ENCODE measurements at regions not wholly inside any gene's neighbourhood (a gene's known extent, or its start where the extent isn't known, plus 50 kb on each side); places are given as distances from the start of the nearest gene placed in this dataset.

DNA sequence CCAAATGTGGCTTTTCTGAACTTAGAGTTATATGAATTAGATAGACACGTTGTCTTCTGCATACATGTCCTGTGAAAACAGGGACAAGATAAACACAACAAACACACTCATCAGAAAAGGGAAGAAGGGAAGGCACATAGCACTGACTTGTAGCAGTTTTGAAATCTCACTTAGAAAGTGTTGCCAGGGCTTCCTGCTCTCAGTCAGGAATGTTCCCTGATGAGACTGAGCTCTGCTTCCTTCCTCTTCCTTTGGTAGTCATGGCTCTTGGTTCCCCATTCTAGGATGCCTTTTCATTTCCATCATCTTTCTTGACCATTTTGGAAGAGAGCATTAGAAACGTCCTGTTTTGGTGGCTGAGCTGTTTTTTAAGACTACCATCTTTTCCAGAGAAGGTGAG, 233.8 kb upstream of the LYZL1 start:
- Mint-ChIP-seq H3K4me3 (no peak overlapping the region), H3K27me3 (no peaks in the 10 kb centered on the region), H3K4me1 (no peaks in the 10 kb centered on the region), H3K9me3 (no peaks in the 10 kb centered on the region), H3K36me3 (no peaks in the 10 kb centered on the region), H3K27ac (no peak overlapping the region)
- no peak for ATAC-seq

DNA sequence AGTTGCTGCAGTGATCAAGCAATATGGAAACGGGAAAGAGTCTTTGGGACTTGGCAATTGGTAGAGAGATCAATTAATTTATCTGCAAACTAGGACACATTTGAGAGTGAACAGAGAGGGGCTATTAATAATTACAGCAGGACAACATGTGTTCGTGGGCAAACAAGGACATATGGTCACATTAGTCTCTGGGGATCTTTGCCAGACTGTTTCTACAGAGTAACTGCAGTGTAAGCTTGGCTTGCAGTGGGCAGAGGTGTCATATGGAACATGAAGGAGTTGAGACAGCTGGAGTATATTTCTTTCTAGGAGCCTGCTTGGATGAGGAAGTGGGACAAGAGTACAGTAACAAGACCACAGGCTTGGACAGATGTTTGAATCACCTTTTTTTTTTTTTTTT, 232.1 kb upstream of the LYZL1 start:
- no peaks in the 10 kb centered on the region for H3K9me3 Mint-ChIP-seq
- no peaks in the 10 kb centered on the region for H3K4me1 Mint-ChIP-seq
- no peaks in the 10 kb centered on the region for H3K36me3 Mint-ChIP-seq
- ATAC-seq: no peak
- H3K27me3 Mint-ChIP-seq: no peaks in the 10 kb centered on the region
- no peak overlapping the region for H3K4me3 Mint-ChIP-seq
- H3K27ac Mint-ChIP-seq: no peak overlapping the region

DNA sequence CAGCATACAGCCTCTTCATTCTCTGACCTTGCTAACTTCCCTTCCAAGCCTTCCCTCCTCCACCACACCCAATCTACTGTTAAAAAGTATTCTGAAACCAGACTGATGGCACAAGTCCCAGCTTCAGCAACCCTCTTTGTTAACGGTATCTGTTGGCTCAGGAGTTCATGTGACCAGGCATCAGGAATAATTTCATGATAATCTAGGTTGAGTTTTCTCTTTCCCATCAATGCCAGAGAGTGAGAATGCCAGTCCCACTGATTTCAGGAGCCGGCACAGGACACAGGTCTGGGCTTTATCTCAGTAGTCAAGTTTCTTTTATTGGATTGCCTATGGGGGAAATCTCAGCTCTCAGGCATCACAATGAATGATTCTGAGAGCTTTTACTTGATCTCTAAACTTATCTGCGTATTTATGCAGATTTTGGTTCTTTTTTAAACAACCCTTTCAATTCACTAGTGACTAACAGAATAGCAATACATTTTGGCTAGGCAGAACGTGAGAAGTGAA, 231.0 kb upstream of the LYZL1 start:
- no peak for ATAC-seq
- no peaks in the 10 kb centered on the region for H3K27me3 Mint-ChIP-seq
- H3K36me3 Mint-ChIP-seq: no peaks in the 10 kb centered on the region
- no peaks in the 10 kb centered on the region for H3K4me1 Mint-ChIP-seq
- no peak overlapping the region for H3K4me3 Mint-ChIP-seq
- no peak overlapping the region for H3K27ac Mint-ChIP-seq
- H3K9me3 Mint-ChIP-seq: no peaks in the 10 kb centered on the region

DNA sequence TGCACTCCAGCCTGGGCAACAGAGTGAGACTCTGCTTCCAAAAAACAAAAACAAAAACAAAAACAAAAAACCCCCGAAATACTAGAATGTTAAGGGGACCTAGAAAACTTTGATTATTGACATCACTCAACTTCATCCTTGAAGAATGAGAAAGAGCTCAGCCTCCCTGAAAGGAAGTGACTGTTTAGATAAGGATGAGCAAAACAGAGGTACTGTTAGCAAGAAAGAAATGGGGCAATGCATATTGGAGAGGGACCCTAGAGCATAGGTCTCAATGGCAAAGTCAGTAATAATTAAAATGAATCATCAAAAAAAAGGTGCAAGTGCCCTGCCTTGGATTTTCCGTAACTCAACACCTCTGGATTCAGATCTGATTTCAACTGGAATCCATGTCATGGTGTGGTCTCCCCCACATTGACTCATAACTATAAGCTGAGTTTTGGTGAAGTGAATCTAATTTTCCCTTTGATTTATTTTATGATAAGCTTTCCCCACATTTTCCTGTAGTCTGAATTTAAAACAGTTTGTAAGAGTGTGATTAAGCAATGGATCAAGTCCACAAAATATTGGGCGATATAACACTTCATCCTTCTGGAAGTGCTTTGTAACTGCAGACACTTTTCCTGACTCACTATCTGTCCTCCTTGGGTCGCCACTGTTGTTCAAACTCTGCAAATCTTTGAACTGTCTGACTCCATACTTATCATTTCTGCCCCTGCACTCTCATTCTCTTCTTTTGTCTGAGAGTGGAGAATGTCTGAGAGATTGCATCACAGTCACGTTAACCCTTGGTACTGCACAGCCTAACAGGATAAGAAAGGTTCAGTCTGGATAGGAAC, 224.8 kb upstream of the LYZL1 start:
- Mint-ChIP-seq H3K9me3 (no peaks in the 10 kb centered on the region), H3K27ac (no peak overlapping the region), H3K36me3 (no peaks in the 10 kb centered on the region), H3K4me1 (no peaks in the 10 kb centered on the region), H3K4me3 (no peak overlapping the region), H3K27me3 (no peaks in the 10 kb centered on the region)
- no peak for ATAC-seq

DNA sequence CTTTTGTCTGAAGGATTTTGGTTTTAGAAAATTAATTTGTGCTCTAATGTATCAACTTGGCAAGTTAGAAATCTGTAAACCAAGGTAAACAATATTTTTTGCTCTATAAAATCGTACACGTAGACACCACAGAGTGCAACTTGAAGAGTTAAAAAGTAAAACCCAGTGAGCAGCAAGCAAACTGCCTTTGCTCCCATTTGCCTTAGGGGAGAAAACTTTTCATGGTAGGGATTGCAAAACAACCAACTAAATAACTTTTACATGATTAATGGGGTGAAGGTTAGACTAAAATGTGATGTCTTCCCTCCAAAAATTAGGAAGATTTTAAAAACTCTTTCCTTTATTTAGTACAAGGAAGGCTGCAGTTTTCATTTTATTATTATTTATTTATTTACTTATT, 224.2 kb upstream of the LYZL1 start:
- no peaks in the 10 kb centered on the region for H3K4me1 Mint-ChIP-seq
- no peak for ATAC-seq
- H3K36me3 Mint-ChIP-seq: no peaks in the 10 kb centered on the region
- H3K27ac Mint-ChIP-seq: no peak overlapping the region
- H3K4me3 Mint-ChIP-seq: no peak overlapping the region
- no peaks in the 10 kb centered on the region for H3K9me3 Mint-ChIP-seq
- no peaks in the 10 kb centered on the region for H3K27me3 Mint-ChIP-seq

DNA sequence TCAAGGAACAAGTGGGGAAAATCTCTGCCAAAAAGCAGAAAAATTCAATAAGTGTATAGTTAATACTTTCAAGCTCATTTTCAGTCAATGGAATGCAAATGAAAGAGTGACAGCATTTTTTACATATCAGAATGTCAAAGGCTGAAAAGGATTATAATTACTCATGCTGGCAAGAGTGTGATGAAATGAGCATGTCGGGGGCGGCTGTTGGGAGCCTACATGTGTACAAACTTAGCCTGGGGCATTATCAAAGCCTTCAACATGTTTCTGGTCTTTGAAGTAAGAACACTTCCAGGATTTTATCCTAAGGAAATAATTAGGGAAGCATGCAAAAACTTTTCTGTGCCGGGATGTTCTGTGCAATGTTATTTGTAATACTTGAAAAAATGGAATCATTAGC, 221.7 kb upstream of the LYZL1 start:
- no peak for ATAC-seq
- no peak overlapping the region for H3K4me3 Mint-ChIP-seq
- H3K27me3 Mint-ChIP-seq: no peaks in the 10 kb centered on the region
- H3K36me3 Mint-ChIP-seq: no peaks in the 10 kb centered on the region
- H3K9me3 Mint-ChIP-seq: no peaks in the 10 kb centered on the region
- H3K27ac Mint-ChIP-seq: no peak overlapping the region
- no peaks in the 10 kb centered on the region for H3K4me1 Mint-ChIP-seq

DNA sequence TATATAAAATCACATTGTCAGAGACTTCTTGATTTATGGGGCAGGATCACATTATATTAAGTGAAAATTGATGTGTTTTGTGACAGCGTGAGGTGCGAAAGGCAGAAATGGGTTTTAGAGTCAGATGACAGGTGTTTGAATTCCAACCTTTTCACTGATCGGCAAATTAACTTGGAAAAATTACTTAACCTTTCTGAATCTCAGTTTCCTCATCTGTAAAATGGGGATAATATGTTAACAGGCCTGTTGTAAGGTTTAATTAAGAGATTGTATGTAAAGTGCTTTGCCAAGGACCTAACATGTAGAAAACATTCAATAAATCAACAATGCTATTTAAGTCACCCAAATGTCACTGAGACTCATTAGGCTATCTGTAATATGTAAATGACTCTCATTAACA, 221.2 kb upstream of the LYZL1 start:
- Mint-ChIP-seq H3K4me1 (no peaks in the 10 kb centered on the region), H3K9me3 (no peaks in the 10 kb centered on the region), H3K36me3 (no peaks in the 10 kb centered on the region), H3K27me3 (no peaks in the 10 kb centered on the region), H3K27ac (no peak overlapping the region), H3K4me3 (no peak overlapping the region)
- ATAC-seq: no peak

DNA sequence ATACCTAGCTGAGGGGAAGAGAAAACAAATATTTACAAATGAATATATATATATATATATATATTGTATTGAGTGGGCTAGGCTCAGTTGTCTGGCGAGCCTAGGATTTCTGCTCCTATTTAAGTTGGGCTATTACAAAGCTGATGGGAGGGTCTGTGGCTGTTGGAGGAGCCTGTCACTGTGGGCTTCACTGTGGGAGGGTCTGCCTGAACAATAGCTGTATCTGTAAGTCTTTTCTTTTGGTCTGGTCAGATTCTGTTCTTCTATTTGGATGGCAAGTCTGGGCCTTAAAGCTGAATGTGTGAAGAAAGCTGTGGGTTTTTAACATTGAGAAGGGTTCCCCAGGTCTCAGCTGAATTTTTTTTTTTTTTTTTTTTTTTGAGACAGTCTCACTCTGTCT, 220.6 kb upstream of the LYZL1 start:
- Mint-ChIP-seq H3K27me3 (no peaks in the 10 kb centered on the region), H3K4me1 (no peaks in the 10 kb centered on the region), H3K9me3 (no peaks in the 10 kb centered on the region), H3K27ac (no peak overlapping the region), H3K4me3 (no peak overlapping the region), H3K36me3 (no peaks in the 10 kb centered on the region)
- ATAC-seq: no peak

DNA sequence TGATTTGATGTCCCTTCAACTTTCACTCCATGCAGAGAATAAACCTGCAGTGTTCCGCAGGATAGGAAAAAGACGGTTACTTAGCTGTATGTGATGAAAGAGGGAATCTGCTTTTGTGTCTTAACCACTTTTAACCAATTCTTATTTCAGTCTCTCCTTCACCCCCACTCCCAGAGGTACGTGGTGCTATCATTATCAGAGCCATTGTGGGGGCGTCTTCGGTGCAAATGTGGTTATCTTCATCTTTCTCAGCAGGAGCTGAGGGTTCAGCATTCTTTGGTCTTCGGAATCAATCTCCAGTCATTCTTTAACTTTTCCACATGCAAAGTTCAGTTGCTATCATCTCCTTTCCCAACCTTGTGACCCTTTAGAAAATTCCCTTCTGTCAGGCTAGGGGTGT, 219.9 kb upstream of the LYZL1 start:
- Mint-ChIP-seq H3K4me3 (no peak overlapping the region), H3K27ac (no peak overlapping the region), H3K9me3 (no peaks in the 10 kb centered on the region), H3K36me3 (no peaks in the 10 kb centered on the region), H3K27me3 (peaks cover 6% of the 10 kb centered on the region), H3K4me1 (no peaks in the 10 kb centered on the region)
- ATAC-seq: no peak

DNA sequence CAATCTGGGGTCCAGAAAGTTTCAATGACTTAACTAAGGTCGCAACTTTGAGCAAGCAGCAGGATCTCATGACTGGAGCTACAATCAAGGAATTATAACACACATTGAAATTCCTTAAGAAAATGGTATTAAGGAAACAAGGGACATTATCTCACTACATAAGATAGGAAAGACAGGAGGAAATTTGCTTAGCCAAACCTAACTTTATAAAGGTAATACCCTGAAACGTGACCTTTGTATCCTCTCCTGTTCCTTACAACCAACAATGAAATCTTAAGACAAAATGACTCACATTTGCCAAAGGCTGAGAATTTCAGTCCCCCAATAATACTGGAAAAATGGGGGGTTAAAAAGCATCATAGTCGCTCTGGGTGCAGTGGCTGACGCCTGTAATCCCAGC, 218.9 kb upstream of the LYZL1 start:
- Mint-ChIP-seq H3K4me1 (no peaks in the 10 kb centered on the region), H3K27me3 (peaks cover 9% of the 10 kb centered on the region), H3K36me3 (no peaks in the 10 kb centered on the region), H3K9me3 (no peaks in the 10 kb centered on the region), H3K4me3 (no peak overlapping the region), H3K27ac (no peak overlapping the region)
- no peak for ATAC-seq

DNA sequence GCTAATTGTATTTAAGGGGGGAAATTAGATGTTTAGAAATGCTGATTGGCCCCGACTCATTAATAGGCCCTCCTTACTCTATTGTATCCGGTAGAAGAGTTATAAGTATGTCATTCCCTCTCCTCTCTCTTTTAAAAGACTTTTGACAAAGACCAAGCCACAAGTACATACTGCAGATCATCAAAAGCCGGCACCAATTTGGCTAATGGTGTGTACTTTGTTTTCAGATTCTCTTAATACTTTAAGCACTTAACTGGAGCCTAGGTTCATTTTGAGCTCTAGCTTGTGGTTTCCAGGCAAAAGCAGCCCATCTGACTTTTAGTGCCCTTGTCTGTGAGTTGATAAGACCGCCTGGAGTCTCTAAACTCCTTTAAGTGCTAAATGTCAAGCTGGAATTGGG, 210.0 kb upstream of the LYZL1 start:
- no peak for ATAC-seq
- H3K4me1 Mint-ChIP-seq: no peaks in the 10 kb centered on the region
- no peaks in the 10 kb centered on the region for H3K9me3 Mint-ChIP-seq
- H3K27me3 Mint-ChIP-seq: peaks cover 3% of the 10 kb centered on the region
- H3K4me3 Mint-ChIP-seq: no peak overlapping the region
- H3K27ac Mint-ChIP-seq: no peak overlapping the region
- H3K36me3 Mint-ChIP-seq: no peaks in the 10 kb centered on the region

DNA sequence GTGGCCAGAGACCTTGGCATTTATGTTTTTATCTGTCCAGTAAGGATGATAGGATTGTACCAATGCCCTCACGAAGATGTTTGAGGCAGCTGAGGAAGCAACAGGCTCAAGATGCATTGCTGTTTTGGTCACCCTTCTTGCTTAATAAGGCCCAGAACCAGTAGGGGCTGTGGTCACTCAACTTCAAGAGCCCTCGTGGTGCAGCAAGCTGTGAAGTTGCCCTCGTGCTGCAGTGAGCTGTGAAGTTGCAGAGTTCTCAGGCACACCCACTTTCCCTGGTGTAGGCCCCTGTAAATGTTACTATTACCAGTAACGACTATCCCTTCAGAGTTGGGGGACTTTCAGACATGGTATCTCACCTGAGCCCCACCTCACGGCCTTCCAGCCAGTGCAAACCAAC, 207.6 kb upstream of the LYZL1 start:
- Mint-ChIP-seq H3K4me3 (no peak overlapping the region), H3K9me3 (peaks cover 2% of the 10 kb centered on the region), H3K27ac (no peak overlapping the region), H3K4me1 (no peaks in the 10 kb centered on the region), H3K27me3 (no peaks in the 10 kb centered on the region), H3K36me3 (no peaks in the 10 kb centered on the region)
- no peak for ATAC-seq

DNA sequence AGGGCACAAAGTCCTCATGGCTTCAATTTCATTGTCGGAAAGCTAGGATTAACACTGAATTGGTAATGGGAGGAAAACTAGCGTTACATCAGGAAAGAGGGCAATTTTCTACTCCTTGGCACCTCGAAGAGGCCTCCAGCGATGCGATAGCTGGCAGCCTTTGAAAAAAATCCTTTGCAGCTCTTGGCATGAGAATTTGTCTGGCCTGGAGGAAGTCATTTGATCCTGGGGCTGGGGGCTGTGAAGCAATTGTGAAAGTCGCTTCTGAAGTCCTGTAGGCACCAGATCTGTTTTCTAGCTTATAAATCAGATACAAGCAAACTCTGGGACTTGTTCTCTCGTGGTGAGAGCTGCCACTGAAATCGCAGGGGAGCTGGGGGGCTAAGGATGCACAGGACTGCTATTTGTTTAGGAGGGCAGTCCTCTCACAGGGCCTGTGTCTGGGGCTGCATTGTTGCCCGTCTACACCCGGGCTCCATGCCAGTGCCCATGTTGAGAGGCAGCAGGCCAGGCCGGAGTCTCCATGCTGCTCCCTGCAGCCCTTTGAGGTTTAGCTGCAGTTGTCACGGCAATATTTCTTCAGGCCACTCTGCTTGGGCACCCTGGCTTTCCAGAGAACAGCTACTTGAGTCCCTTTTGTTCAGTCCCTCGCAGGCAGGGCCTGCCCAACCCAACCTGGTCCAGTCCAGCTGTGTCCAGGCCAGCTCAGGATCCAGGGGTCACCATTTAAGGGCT, 206.8 kb upstream of the LYZL1 start:
- H3K9me3 Mint-ChIP-seq: peaks cover 2% of the 10 kb centered on the region
- no peak overlapping the region for H3K4me3 Mint-ChIP-seq
- no peaks in the 10 kb centered on the region for H3K27me3 Mint-ChIP-seq
- no peak overlapping the region for H3K27ac Mint-ChIP-seq
- no peaks in the 10 kb centered on the region for H3K4me1 Mint-ChIP-seq
- ATAC-seq: no peak
- no peaks in the 10 kb centered on the region for H3K36me3 Mint-ChIP-seq

DNA sequence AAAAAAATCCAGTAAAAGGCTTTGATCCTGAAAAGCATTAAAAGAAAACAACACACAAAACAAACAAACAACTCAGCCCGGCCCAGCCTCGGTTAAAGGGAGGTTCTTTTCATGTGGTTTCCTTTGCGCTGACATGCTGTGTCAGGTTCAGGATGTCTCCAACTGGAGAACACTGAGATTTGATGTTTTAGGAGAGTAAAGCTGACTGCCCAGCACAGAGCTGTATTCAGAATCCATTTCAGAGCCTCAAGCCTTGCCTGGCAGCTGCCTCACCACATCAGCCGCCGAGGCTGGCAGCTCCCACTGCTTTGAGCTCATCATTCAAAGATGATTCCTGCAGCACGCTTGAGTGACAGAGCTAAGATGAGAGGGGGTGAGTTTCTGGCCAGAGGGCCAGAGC, 205.8 kb upstream of the LYZL1 start:
- H3K36me3 Mint-ChIP-seq: no peaks in the 10 kb centered on the region
- H3K4me1 Mint-ChIP-seq: no peaks in the 10 kb centered on the region
- no peak overlapping the region for H3K27ac Mint-ChIP-seq
- H3K4me3 Mint-ChIP-seq: no peak overlapping the region
- no peaks in the 10 kb centered on the region for H3K27me3 Mint-ChIP-seq
- H3K9me3 Mint-ChIP-seq: peaks cover 2% of the 10 kb centered on the region
- ATAC-seq: no peak

DNA sequence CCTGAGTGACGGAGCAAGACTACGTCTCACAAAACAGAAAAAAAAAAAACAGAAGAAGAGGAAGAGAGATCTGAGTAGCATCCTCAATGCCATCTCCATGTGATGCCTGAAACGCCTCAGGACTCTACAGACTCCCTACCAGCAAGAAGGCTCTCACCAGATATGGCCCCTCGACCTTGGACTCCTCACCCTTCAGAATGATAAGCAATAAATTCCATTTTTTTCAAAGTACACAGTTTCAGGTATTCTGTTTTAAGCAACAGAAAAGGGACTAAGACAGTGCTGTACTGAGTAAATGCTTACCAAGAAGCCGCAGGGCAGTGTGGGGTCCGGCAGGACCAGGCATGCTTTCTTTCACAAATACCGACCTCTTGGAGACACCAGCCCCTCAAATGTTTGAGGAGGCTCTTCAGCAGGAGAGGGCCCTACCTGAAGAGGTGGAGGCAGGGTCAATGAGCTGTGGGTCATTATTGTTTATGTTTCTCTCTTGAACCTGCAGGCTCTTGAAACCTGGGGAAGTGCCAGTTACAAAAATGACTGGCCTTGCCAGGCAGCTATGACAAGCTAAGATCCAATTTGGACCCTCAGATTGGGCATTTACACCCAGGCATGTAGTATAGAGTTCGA, 204.1 kb upstream of the LYZL1 start:
- Mint-ChIP-seq H3K27ac (no peak overlapping the region), H3K9me3 (peaks cover 2% of the 10 kb centered on the region), H3K27me3 (no peaks in the 10 kb centered on the region), H3K36me3 (no peaks in the 10 kb centered on the region), H3K4me3 (no peak overlapping the region), H3K4me1 (no peaks in the 10 kb centered on the region)
- no peak for ATAC-seq

DNA sequence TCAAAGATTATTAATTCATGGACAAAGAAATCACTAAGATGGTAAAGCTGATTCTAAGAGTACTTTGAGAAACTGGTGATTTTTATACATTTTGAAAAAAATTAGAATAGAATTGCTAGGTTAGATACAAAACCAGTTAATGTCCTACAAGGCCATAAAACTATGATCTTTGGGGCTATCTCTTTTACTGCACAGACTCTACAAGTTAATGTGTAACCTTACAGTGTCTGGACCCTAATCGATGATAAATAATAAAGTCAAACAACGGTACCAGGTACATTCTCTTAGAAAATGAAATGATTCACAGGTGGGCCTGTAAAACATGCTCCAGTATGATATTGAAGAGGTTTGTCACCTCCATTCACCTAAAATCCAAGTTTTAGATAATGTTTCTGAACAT, 199.8 kb upstream of the LYZL1 start:
- no peak for ATAC-seq
- no peaks in the 10 kb centered on the region for H3K4me1 Mint-ChIP-seq
- H3K27me3 Mint-ChIP-seq: no peaks in the 10 kb centered on the region
- no peaks in the 10 kb centered on the region for H3K36me3 Mint-ChIP-seq
- no peak overlapping the region for H3K4me3 Mint-ChIP-seq
- H3K9me3 Mint-ChIP-seq: peaks cover 8% of the 10 kb centered on the region
- H3K27ac Mint-ChIP-seq: no peak overlapping the region
